Kidney (tissue), 13 donors: ENCODE measurements at regions not wholly inside any gene's neighbourhood (a gene's known extent, or its start where the extent isn't known, plus 50 kb on each side); places are given as distances from the start of the nearest gene placed in this dataset.

Experiments
- DNase-seq, 5 donors: peaks; one replicate each; pipeline ENCODE4 v3.0.0-alpha.2; 2013 to 2020
- FAIRE-seq: peaks from 2 replicates; lab custom pipeline; 2012; peaks lifted over from hg19 to GRCh38; lab: Jason Lieb, UNC
- H3K27ac ChIP-seq, 2 donors: one replicate each; pipeline ENCODE4 v1.7.0; 2013; ENCODE audit warnings: low read depth in 2 of 2, low read length in 2 of 2, inconsistent platforms in 1 of 2
- H3K27me3 ChIP-seq: one replicate; pipeline ENCODE4 v1.7.1; 2013; ENCODE audit warnings: low read length, inconsistent platforms; ENCODE audit not compliant: control insufficient read depth, insufficient read depth
- H3K36me3 ChIP-seq, 3 donors: one replicate each; pipeline versions ENCODE4 v1.7.0 to v1.7.1; 2013; ENCODE audit warnings: low read length in 3 of 3, control low read depth in 1 of 3, inconsistent platforms in 1 of 3; ENCODE audit not compliant: insufficient read depth in 3 of 3, control insufficient read depth in 2 of 3
- H3K4me1 ChIP-seq, 3 donors: one replicate each; pipeline versions ENCODE4 v1.7.0 to v1.7.1; 2013; ENCODE audit warnings: low read length in 3 of 3, inconsistent platforms in 1 of 3, low read depth in 1 of 3; ENCODE audit not compliant: control insufficient read depth in 2 of 3, insufficient read depth in 2 of 3
- H3K4me3 ChIP-seq, 3 donors: one replicate each; pipeline versions ENCODE4 v1.7.0 to v1.8.1; 2013; ENCODE audit warnings: low read length in 3 of 3, control low read depth in 1 of 3, inconsistent platforms in 1 of 3
- H3K9ac ChIP-seq, 3 donors: one replicate each; pipeline versions ENCODE4 v1.7.0 to v1.7.1; 2013; ENCODE audit warnings: low read length in 3 of 3, control low read depth in 1 of 3, inconsistent platforms in 1 of 3
- H3K9me3 ChIP-seq, 3 donors: one replicate each; pipeline versions ENCODE4 v1.7.0 to v1.7.1; 2013; ENCODE audit warnings: low read length in 3 of 3, control low read depth in 1 of 3, inconsistent platforms in 1 of 3; ENCODE audit not compliant: control insufficient read depth in 2 of 3, insufficient read depth in 1 of 3
- intact Hi-C: fragments of 100-400 bp; cut with DNase I; formaldehyde crosslinking; loops from one replicate; pipeline ENCODE4 v1.11.1; 2022
- TF ChIP-seq, protein P1 (sequence below): IDR thresholded peaks from 3 replicates; pipeline ENCODE4 v1.5.1; 2012; ENCODE audit warnings: mild to moderate bottlenecking, moderate library complexity, borderline replicate concordance; ENCODE audit not compliant: insufficient read depth; ENCODE audit errors: extremely low read depth
- donor health status: control.
- donor health status: control.
- donor health status: control.
- donor health status: control.
- donor health status: control.
- donor health status: DM: yes; HTN: yes; CAD: no.
- donor health status: Normal renal cell carcinoma (clear cell type).

DNA sequence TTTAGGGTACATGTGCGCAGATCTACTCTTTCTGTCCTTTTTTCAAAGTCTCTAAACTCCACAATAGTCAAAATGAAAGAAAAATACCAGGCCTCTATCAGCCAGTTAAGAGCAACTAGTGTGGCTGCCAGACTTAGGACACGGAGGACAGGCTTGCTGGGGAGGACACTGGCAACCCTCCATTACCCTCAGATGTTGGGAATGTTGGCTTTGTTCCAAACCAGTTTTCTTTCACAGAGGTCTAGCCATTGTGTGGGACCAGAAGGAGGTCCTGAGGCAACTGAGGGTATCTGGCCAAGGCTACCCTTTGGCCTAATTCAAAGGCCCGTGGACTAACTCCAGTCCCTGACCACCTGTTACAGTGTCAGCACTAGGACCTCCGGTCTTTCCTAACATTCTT, 51.2 kb upstream of the MED9 start:
- no peaks in the 10 kb centered on the region for H3K36me3 ChIP-seq
- DNase-seq (no peak), FAIRE-seq (no peak)
- H3K27me3 ChIP-seq = no peaks in the 10 kb centered on the region
- H3K27ac ChIP-seq = no peak overlapping the region
- no peak overlapping the region for H3K9ac ChIP-seq
- H3K4me1 ChIP-seq = no peaks in the 10 kb centered on the region
- no peak overlapping the region for H3K4me3 ChIP-seq
- TF ChIP-seq, protein P1, sequence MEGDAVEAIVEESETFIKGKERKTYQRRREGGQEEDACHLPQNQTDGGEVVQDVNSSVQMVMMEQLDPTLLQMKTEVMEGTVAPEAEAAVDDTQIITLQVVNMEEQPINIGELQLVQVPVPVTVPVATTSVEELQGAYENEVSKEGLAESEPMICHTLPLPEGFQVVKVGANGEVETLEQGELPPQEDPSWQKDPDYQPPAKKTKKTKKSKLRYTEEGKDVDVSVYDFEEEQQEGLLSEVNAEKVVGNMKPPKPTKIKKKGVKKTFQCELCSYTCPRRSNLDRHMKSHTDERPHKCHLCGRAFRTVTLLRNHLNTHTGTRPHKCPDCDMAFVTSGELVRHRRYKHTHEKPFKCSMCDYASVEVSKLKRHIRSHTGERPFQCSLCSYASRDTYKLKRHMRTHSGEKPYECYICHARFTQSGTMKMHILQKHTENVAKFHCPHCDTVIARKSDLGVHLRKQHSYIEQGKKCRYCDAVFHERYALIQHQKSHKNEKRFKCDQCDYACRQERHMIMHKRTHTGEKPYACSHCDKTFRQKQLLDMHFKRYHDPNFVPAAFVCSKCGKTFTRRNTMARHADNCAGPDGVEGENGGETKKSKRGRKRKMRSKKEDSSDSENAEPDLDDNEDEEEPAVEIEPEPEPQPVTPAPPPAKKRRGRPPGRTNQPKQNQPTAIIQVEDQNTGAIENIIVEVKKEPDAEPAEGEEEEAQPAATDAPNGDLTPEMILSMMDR = no peak
- H3K9me3 ChIP-seq = no peaks in the 10 kb centered on the region
- intact Hi-C loops = no loop called here

DNA sequence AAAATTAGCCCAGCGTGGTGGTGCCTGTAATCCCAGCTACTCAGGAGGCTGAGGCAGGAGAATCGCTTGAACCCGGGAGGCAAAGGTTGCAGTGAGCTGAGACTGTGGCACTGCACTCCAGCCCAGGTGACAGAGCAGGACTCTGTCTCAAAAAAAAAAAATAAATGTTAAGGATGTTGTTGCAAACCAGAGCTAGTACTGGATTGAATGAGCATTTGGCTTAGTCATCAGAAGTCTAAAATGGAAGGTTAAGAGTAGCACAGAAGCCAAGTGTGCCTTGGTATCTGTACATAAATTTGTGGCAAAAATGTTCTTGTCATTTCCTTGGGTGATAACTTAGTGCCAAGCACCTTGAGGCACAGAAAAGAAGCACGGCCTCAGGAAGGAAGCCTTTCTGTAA, 50.6 kb upstream of the MED9 start:
- DNase-seq (no peak), FAIRE-seq (no peak)
- intact Hi-C loops = no loop called here
- Histone ChIP-seq H3K4me1 (no peaks in the 10 kb centered on the region), H3K4me3 (no peak overlapping the region), H3K9me3 (no peaks in the 10 kb centered on the region), H3K36me3 (no peaks in the 10 kb centered on the region), H3K27me3 (no peaks in the 10 kb centered on the region), H3K27ac (no peak overlapping the region), H3K9ac (no peak overlapping the region)
- TF ChIP-seq, protein P1 = no peak
